Keratinocyte (primary cell): ENCODE measurements at regions not wholly inside any gene's neighbourhood (a gene's known extent, or its start where the extent isn't known, plus 50 kb on each side); places are given as distances from the start of the nearest gene placed in this dataset.

ENCODE experiments used
- DNase-seq: peaks from one replicate; pipeline ENCODE4 v3.0.0-alpha.2; 2011; ENCODE audit warnings: low read depth, missing footprints, low spot score
- FAIRE-seq: peaks from 2 replicates; lab custom pipeline; 2011; peaks lifted over from hg19 to GRCh38; lab: Jason Lieb, UNC
- H2AFZ ChIP-seq: 2 replicates; pipeline ENCODE4 v1.6.0; 2012; ENCODE audit warnings: low read length, control low read depth, inconsistent platforms; ENCODE audit not compliant: control insufficient read depth
- H3K27ac ChIP-seq: 2 replicates; pipeline ENCODE4 v1.5.1; 2011; ENCODE audit warnings: low read length; ENCODE audit not compliant: control insufficient read depth, insufficient read depth
- H3K27me3 ChIP-seq: 3 replicates; pipeline ENCODE4 v1.6.0; 2011; ENCODE audit warnings: low read length; ENCODE audit not compliant: control insufficient read depth, insufficient read depth; ENCODE audit errors: extremely low read depth
- H3K36me3 ChIP-seq, 2 experiments: 2 replicates in 1 of 2; 3 replicates in 1 of 2; pipeline ENCODE4 v1.5.1; 2011; ENCODE audit warnings: low read length in 2 of 2, mild to moderate bottlenecking in 1 of 2; ENCODE audit not compliant: control insufficient read depth in 2 of 2, insufficient read depth in 2 of 2; ENCODE audit errors: extremely low read depth in 1 of 2
- H3K4me1 ChIP-seq: 3 replicates; pipeline ENCODE4 v1.5.1; 2011; ENCODE audit warnings: low read length; ENCODE audit not compliant: control insufficient read depth, insufficient read depth; ENCODE audit errors: extremely low read depth
- H3K4me2 ChIP-seq: 3 replicates; pipeline ENCODE4 v1.6.0; 2011; ENCODE audit warnings: low read depth, low read length; ENCODE audit not compliant: control insufficient read depth, insufficient read depth; ENCODE audit errors: extremely low read depth
- H3K4me3 ChIP-seq, 3 experiments: fragments of 200-600 bp in 1 of 3; sonication (generic) in 1 of 3; 2 replicates in 2 of 3; 3 replicates in 1 of 3; pipeline ENCODE4 v1.5.1; 2011 to 2016; ENCODE audit warnings: low read length in 3 of 3, mild to moderate bottlenecking in 3 of 3, control low read depth in 2 of 3, inconsistent platforms in 1 of 3, low read depth in 1 of 3, mixed read lengths in 1 of 3, mixed run types in 1 of 3, moderate library complexity in 1 of 3; ENCODE audit not compliant: control insufficient read depth in 2 of 3, insufficient read depth in 2 of 3; ENCODE audit errors: extremely low read depth in 1 of 3
- H3K79me2 ChIP-seq: 2 replicates; pipeline ENCODE4 v1.6.0; 2012; ENCODE audit warnings: low read length; ENCODE audit not compliant: control insufficient read depth, insufficient read depth
- H3K9ac ChIP-seq: 3 replicates; pipeline ENCODE4 v1.6.0; 2011; ENCODE audit warnings: low read length; ENCODE audit not compliant: control insufficient read depth, insufficient read depth; ENCODE audit errors: extremely low read depth
- H3K9me1 ChIP-seq: 3 replicates; pipeline ENCODE4 v1.6.0; 2011; ENCODE audit warnings: low read length; ENCODE audit not compliant: control insufficient read depth, insufficient read depth; ENCODE audit errors: extremely low read depth
- H3K9me3 ChIP-seq: 2 replicates; pipeline ENCODE4 v1.5.1; 2012; ENCODE audit warnings: low read depth, low read length; ENCODE audit not compliant: control insufficient read depth
- H4K20me1 ChIP-seq: 3 replicates; pipeline ENCODE4 v1.6.0; 2011; ENCODE audit warnings: low read length; ENCODE audit not compliant: control insufficient read depth, insufficient read depth; ENCODE audit errors: extremely low read depth
- EZH2 ChIP-seq: IDR thresholded peaks from one replicate; pipeline ENCODE4 v1.6.1; 2012; ENCODE audit warnings: inconsistent platforms, mild to moderate bottlenecking, low read length, moderate library complexity
- dilution Hi-C: fragments of 300-500 bp; cut with MboI; formaldehyde crosslinking; loops from one replicate; pipeline ENCODE4 v1.7.0; 2020; ENCODE audit warnings: low sequenced_read_pairs; ENCODE audit not compliant: extremely low pct_ligation_motif_present
- TF ChIP-seq, protein P1 (sequence below), 3 experiments: IDR thresholded peaks in 1 of 3; conservative IDR thresholded peaks in 1 of 3; optimal IDR thresholded peaks in 1 of 3; 2 replicates in 2 of 3; 3 replicates in 1 of 3; pipeline versions ENCODE3 to v1.5.1; 2011; ENCODE audit warnings: low read length in 3 of 3, mild to moderate bottlenecking in 3 of 3, moderate library complexity in 2 of 3, control low read depth in 1 of 3, inconsistent platforms in 1 of 3; ENCODE audit not compliant: insufficient read depth in 2 of 3; ENCODE audit errors: extremely low read depth in 1 of 3

DNA sequence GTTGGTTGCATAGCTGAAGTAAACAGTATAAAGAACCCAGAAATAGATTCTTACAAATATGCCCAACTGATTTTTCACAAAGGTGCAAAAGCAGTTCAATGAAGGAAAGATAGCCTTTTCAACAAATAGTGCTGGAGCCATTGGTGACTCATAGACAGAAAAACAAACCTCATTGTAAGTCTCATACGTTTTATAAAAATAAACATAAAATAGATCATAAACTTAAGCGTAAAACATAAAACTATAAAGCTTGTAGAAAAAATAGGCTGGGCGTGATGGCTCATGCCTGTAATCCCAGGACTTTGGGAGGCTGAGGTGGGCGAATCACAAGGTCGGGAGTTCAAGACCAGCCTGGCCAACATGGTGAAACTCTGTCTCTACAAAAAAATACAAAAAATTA, 318.8 kb upstream of the IGFBP3 start:
- Histone ChIP-seq H3K79me2 (no peaks in the 10 kb centered on the region), H3K4me3 (no peak overlapping the region), H2AFZ (no peak overlapping the region), H3K27ac (no peak overlapping the region), H4K20me1 (no peaks in the 10 kb centered on the region), H3K4me1 (no peaks in the 10 kb centered on the region), H3K27me3 (no peaks in the 10 kb centered on the region), H3K36me3 (no peaks in the 10 kb centered on the region), H3K4me2 (no peak overlapping the region), H3K9me3 (no peaks in the 10 kb centered on the region), H3K9ac (no peak overlapping the region), H3K9me1 (no peaks in the 10 kb centered on the region)
- dilution Hi-C loops: no loop called here
- TF ChIP-seq, protein P1, sequence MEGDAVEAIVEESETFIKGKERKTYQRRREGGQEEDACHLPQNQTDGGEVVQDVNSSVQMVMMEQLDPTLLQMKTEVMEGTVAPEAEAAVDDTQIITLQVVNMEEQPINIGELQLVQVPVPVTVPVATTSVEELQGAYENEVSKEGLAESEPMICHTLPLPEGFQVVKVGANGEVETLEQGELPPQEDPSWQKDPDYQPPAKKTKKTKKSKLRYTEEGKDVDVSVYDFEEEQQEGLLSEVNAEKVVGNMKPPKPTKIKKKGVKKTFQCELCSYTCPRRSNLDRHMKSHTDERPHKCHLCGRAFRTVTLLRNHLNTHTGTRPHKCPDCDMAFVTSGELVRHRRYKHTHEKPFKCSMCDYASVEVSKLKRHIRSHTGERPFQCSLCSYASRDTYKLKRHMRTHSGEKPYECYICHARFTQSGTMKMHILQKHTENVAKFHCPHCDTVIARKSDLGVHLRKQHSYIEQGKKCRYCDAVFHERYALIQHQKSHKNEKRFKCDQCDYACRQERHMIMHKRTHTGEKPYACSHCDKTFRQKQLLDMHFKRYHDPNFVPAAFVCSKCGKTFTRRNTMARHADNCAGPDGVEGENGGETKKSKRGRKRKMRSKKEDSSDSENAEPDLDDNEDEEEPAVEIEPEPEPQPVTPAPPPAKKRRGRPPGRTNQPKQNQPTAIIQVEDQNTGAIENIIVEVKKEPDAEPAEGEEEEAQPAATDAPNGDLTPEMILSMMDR (optimal IDR thresholded peaks at IDR 0.05 in 1 of 3, IDR thresholded peaks at IDR 0.05 in 1 of 3, conservative IDR thresholded peaks at IDR 0.05 in 1 of 3; ENCODE audit: extremely low read depth in 1 of 3, insufficient read depth in 2 of 3, low read length in 3 of 3): no peak
- no peak for TF ChIP-seq EZH2
- FAIRE-seq: no peak
- DNase-seq: no peak

- Histone ChIP-seq H4K20me1 (no peaks in the 10 kb centered on the region), H3K79me2 (no peaks in the 10 kb centered on the region), H3K36me3 (no peaks in the 10 kb centered on the region), H3K27me3 (no peaks in the 10 kb centered on the region), H3K9ac (no peak overlapping the region), H3K9me1 (no peaks in the 10 kb centered on the region), H3K4me1 (no peaks in the 10 kb centered on the region), H3K4me3 (no peak overlapping the region), H2AFZ (no peak overlapping the region), H3K27ac (no peak overlapping the region), H3K9me3 (no peaks in the 10 kb centered on the region), H3K4me2 (no peak overlapping the region)
- dilution Hi-C loops: no loop called here
- no peak for FAIRE-seq
- TF ChIP-seq EZH2: no peak
- TF ChIP-seq, protein P1 (optimal IDR thresholded peaks at IDR 0.05 in 1 of 3, IDR thresholded peaks at IDR 0.05 in 1 of 3, conservative IDR thresholded peaks at IDR 0.05 in 1 of 3; ENCODE audit: extremely low read depth in 1 of 3, insufficient read depth in 2 of 3, low read length in 3 of 3): no peak
- no peak for DNase-seq
Observed at GRCh38 chr7:46237466-46237865, 316.4 kb upstream of the IGFBP3 start.
